H1 (cell line): ENCODE measurements at regions not wholly inside any gene's neighbourhood (a gene's known extent, or its start where the extent isn't known, plus 50 kb on each side); places are given as distances from the start of the nearest gene placed in this dataset.

Source experiments
- SIN3A ChIP-seq, 2 experiments: IDR thresholded peaks in 1 of 2; conservative IDR thresholded peaks in 1 of 2; 2 replicates each; pipeline ENCODE4 v1.6.1; 2011 to 2012; ENCODE audit warnings: low read length in 2 of 2, improper control_type of control experiment in 1 of 2, low read depth in 1 of 2, mild to moderate bottlenecking in 1 of 2
- USF2 ChIP-seq: IDR thresholded peaks from 2 replicates; pipeline ENCODE4 v1.6.1; 2011; ENCODE audit warnings: low read length, improper control_type of control experiment

- TF ChIP-seq USF2 (no peak), SIN3A (conservative IDR thresholded peaks at IDR 0.05 in 1 of 2, IDR thresholded peaks at IDR 0.05 in 1 of 2; ENCODE audit: low read depth in 1 of 2, low read length in 2 of 2) (no peak)
Observed at GRCh38 chrX:5113128-5113527, 1115.5 kb downstream of the NLGN4X start (continued).
